NCI-H748 (cell line): ENCODE measurements at regions not wholly inside any gene's neighbourhood (a gene's known extent, or its start where the extent isn't known, plus 50 kb on each side); places are given as distances from the start of the nearest gene placed in this dataset.
"Not testable (repeated sequence)": the region's sequence is repeated elsewhere in the genome, so short reads cannot be mapped to it uniquely, and the experiment has no call there.

Source experiments
- DNase-seq: peaks from one replicate; lab custom pipeline; 2025; ENCODE audit not compliant: unreplicated experiment; lab: John Stamatoyannopoulos, UW

GRCh38 chr10:55766212-55766611 lies 594.8 kb downstream of the ZWINT start:
- DNase-seq: no peak

GRCh38 chr10:55750458-55750857 lies 610.6 kb downstream of the ZWINT start:
- DNase-seq: no peak

- no peak for DNase-seq
These were observed 613.8 kb downstream of the ZWINT start for GRCh38 chr10:55747244-55747643.

GRCh38 chr10:55746002-55746401 lies 615.1 kb downstream of the ZWINT start:
- DNase-seq: peak; percentile 62

GRCh38 chr10:55742487-55742886 lies 618.6 kb downstream of the ZWINT start:
- no peak for DNase-seq

- DNase-seq: peak; percentile 23
These were observed 620.3 kb downstream of the ZWINT start for GRCh38 chr10:55740767-55741166.

- DNase-seq: no peak
These were observed 620.9 kb downstream of the ZWINT start for GRCh38 chr10:55740110-55740509.

GRCh38 chr10:55734112-55734511 lies 626.9 kb downstream of the ZWINT start:
- DNase-seq: no peak

- DNase-seq: no peak
These were observed 656.1 kb downstream of the ZWINT start for GRCh38 chr10:55704950-55705349.

GRCh38 chr10:55668326-55668922 lies 692.6 kb downstream of the ZWINT start:
- peak; percentile 25 for DNase-seq

GRCh38 chr10:55653531-55653930 lies 707.5 kb downstream of the ZWINT start:
- no peak for DNase-seq

- DNase-seq: no peak
These were observed 719.5 kb downstream of the ZWINT start for GRCh38 chr10:55641601-55642000.

- DNase-seq: peak; percentile 90
These were observed 729.9 kb downstream of the ZWINT start for GRCh38 chr10:55631071-55631654.

- DNase-seq: peak; percentile 58
These were observed 730.5 kb downstream of the ZWINT start for GRCh38 chr10:55630491-55631056.

- DNase-seq: peak; percentile 83
These were observed 731.1 kb downstream of the ZWINT start for GRCh38 chr10:55629793-55630490.

GRCh38 chr10:55628260-55628701 lies 732.8 kb downstream of the ZWINT start:
- peak; percentile 76 for DNase-seq

- DNase-seq: peak; percentile 38
These were observed 733.5 kb downstream of the ZWINT start for GRCh38 chr10:55627501-55628051.

GRCh38 chr10:55601690-55602478 lies 759.2 kb downstream of the ZWINT start:
- DNase-seq: peak; percentile 36

GRCh38 chr10:55551603-55552002 lies 750.6 kb upstream of the PCDH15 start:
- no peak for DNase-seq

- no peak for DNase-seq
These were observed 749.2 kb upstream of the PCDH15 start for GRCh38 chr10:55550236-55550635.

GRCh38 chr10:55537497-55537896 lies 736.5 kb upstream of the PCDH15 start:
- DNase-seq: not testable (repeated sequence)
